22Rv1 (cell line): ENCODE measurements at regions not wholly inside any gene's neighbourhood (a gene's known extent, or its start where the extent isn't known, plus 50 kb on each side); places are given as distances from the start of the nearest gene placed in this dataset.

Experiments used
- CTCF ChIP-seq: fragments of 450-650 bp; IDR thresholded peaks from 2 replicates; pipeline ENCODE4 v1.5.1; 2017; ENCODE audit warnings: mild to moderate bottlenecking
- ZFX ChIP-seq: fragments of 450-650 bp; IDR thresholded peaks from 2 replicates; pipeline ENCODE4 v1.6.1; 2017; ENCODE audit warnings: antibody characterized with exemption, borderline replicate concordance

GRCh38 chr20:12870588-12870987, 138.2 kb upstream of the SPTLC3 start:
- TF ChIP-seq CTCF (no peak), ZFX (no peak)
